ENCODE measurements at regions not wholly inside any gene's neighbourhood (a gene's known extent, or its start where the extent isn't known, plus 50 kb on each side); places are given as distances from the start of the nearest gene placed in this dataset.

DNA sequence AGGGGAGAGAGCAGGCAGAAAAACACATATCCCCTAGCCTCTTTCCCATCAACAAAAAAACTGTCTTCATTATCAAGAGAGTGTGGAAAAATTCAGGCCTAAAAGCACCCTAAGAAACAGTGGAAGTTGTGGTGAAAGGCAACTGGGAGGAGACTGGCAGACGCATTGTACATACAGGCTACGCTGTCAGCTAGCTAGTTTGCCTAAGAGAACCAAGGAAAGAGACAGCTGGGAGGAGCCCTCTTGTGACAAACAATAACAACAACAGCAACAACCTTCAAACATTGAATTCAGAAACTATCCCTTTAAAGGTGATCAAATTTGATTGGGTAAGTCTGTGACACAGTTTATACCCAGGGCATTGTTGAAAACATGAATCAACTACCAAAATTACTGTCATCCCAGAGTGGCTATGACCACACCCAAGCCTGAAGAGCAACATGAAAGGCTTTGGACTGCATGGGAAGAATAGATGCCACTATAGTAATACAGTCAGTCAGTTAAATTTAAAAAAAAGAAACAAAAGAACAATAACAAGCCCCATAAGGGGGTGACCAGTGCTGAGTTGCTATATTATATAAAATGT, 88.9 kb upstream of the CRIM1 start:
- peaks cover 12% of the 10 kb centered on the region for H3K4me1 Mint-ChIP-seq
- H3K27me3 Mint-ChIP-seq = peaks cover 16% of the 10 kb centered on the region
- peaks cover 19% of the 10 kb centered on the region for H3K9me3 Mint-ChIP-seq
- no peak overlapping the region for H3K4me3 Mint-ChIP-seq
- H3K36me3 Mint-ChIP-seq = peaks cover 11% of the 10 kb centered on the region
- CTCF ChIA-PET = no interaction called here
- DNase-seq = no peak
- no peak overlapping the region for H3K27ac Mint-ChIP-seq

DNA sequence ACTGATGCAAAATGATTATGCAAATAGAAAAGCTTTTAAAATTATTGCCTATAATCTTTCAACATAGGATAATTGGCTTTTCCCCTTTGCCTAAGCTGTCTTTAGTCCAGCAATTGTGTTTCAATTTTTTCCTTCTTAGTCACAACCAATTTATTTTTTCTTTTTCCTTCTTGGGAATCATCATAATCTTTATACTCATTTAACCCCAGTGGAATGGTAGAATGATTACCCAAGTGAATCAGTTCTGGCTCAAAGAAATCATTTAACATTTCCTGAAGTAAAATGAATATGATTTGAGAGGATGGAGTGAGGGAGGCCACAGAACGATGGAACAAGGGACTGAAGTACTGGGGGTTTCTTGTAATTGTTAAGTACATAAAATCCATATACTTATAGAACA, 93.0 kb upstream of the CRIM1 start:
- Mint-ChIP-seq H3K27me3 (peaks cover 16% of the 10 kb centered on the region), H3K4me3 (no peak overlapping the region), H3K4me1 (peaks cover 3% of the 10 kb centered on the region), H3K27ac (no peak overlapping the region), H3K36me3 (peaks cover 11% of the 10 kb centered on the region), H3K9me3 (peaks cover 16% of the 10 kb centered on the region)
- DNase-seq = no peak
- CTCF ChIA-PET = no interaction called here

DNA sequence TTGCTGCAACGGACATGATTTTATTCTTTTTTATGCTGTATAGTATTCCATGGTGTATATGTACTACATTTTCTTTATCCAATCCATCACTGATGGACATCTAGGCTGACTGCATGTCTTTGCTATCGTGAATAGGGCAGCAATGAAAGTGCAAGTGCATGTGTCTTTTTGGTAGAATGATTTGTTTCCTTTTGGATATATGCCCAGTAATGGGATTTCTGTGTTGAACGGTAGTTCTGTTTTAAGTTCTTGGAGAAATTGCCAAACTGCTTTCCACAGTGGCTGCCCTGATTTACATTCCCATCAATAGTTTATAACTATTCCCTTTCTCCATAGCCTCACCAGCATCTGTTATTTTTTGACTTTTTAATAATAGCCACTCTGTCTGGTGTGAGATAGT, 99.7 kb upstream of the CRIM1 start:
- DNase-seq = no peak
- Mint-ChIP-seq H3K4me3 (no peak overlapping the region), H3K27me3 (peaks cover 25% of the 10 kb centered on the region), H3K9me3 (no peaks in the 10 kb centered on the region), H3K27ac (no peak overlapping the region), H3K36me3 (peaks cover 1% of the 10 kb centered on the region), H3K4me1 (no peaks in the 10 kb centered on the region)
- CTCF ChIA-PET = no interaction called here

- H3K27ac Mint-ChIP-seq = no peak overlapping the region
- H3K4me1 Mint-ChIP-seq = peaks cover 5% of the 10 kb centered on the region
- H3K36me3 Mint-ChIP-seq = peaks cover 11% of the 10 kb centered on the region
- CTCF ChIA-PET = no interaction called here
- DNase-seq = no peak
- H3K4me3 Mint-ChIP-seq = no peak overlapping the region
- peaks cover 21% of the 10 kb centered on the region for H3K27me3 Mint-ChIP-seq
- H3K9me3 Mint-ChIP-seq = peaks cover 7% of the 10 kb centered on the region
Observed at GRCh38 chr2:36253086-36253485, 102.5 kb upstream of the CRIM1 start.

- Mint-ChIP-seq H3K4me3 (peak overlapping the region; percentile 55), H3K9me3 (peaks cover 10% of the 10 kb centered on the region), H3K27ac (peak overlapping the region; percentile 95), H3K4me1 (peaks cover 66% of the 10 kb centered on the region), H3K36me3 (peaks cover 26% of the 10 kb centered on the region), H3K27me3 (no peaks in the 10 kb centered on the region)
- no peak for DNase-seq
- CTCF ChIA-PET = interaction anchor here (0.9 kb wide), 2 partner anchors 45 to 106 kb away, joined by 3 read pairs; no protein-coding TSS in a partner anchor
Observed at GRCh38 chr2:36246320-36246990, 109.1 kb upstream of the CRIM1 start.

- Mint-ChIP-seq H3K27ac (peak overlapping the region; percentile 95), H3K9me3 (peaks cover 10% of the 10 kb centered on the region), H3K27me3 (no peaks in the 10 kb centered on the region), H3K36me3 (peaks cover 26% of the 10 kb centered on the region), H3K4me1 (peaks cover 74% of the 10 kb centered on the region), H3K4me3 (peak overlapping the region; percentile 25)
- CTCF ChIA-PET = no interaction called here
- DNase-seq = no peak
Observed at GRCh38 chr2:36245651-36246050, 109.9 kb upstream of the CRIM1 start.

DNA sequence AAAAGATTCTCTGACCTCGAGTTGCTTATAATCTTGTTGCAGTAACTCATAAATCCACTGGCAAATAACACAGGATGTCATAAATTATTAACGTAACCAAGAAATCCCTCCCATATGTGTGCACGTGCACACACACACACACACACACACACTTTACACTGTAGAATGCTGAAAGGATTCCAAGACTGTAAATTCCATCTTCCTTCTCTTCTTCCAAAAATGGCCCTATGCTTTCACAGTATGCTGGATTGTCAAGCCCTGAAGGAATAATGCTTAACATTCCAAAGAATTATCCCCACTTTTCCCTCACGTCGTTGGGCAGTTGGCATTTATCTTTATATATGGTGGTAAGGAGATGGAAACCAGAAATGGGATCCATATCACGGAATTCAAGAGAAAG, 117.5 kb upstream of the CRIM1 start:
- DNase-seq = no peak
- Mint-ChIP-seq H3K9me3 (peaks cover 11% of the 10 kb centered on the region), H3K27ac (no peak overlapping the region), H3K4me3 (no peak overlapping the region), H3K4me1 (peaks cover 44% of the 10 kb centered on the region), H3K36me3 (peaks cover 12% of the 10 kb centered on the region), H3K27me3 (peaks cover 23% of the 10 kb centered on the region)
- CTCF ChIA-PET = no interaction called here

DNA sequence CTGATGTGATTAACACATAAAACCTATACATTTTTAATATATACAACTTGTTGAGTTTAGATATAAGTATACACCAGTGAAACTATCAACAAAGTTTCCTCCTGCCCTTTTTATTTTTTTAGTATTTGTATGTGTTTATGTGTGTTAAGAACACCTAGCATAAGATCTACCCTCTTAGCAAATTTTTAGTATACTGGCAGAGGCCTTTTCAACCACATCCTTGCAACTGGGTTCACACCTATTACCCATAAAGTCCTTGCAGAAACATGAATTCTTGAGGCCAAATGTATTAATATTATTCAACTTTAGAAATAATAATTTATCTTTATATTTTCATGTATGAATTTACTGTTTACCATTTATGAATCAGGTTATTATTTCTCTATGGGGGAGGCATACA, 119.7 kb upstream of the CRIM1 start:
- Mint-ChIP-seq H3K4me3 (no peak overlapping the region), H3K4me1 (peaks cover 21% of the 10 kb centered on the region), H3K27ac (no peak overlapping the region), H3K27me3 (peaks cover 23% of the 10 kb centered on the region), H3K9me3 (peaks cover 11% of the 10 kb centered on the region), H3K36me3 (peaks cover 8% of the 10 kb centered on the region)
- CTCF ChIA-PET = no interaction called here
- DNase-seq = no peak

GRCh38 chr2:36235426-36235825, 120.2 kb upstream of the CRIM1 start:
- CTCF ChIA-PET = no interaction called here
- DNase-seq = no peak
- no peak overlapping the region for H3K27ac Mint-ChIP-seq

DNA sequence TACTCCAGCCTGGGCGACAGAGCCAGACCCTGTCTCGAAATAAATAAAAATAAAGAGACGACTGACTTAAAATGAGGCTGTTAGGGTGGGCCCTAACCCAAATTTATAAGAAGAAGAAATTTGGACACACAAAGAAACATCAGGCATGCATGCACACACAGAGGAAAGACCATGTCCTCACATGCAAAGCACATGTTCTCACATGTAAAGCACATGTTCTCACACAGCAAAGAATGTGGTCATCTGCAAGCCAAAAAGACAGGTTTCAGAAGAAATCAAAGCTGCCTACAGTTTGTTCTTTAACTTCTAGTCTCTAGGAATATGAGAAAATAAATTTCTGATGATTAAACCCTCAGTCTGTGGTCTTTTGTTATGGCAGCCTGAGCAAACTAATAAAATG, 132.3 kb upstream of the CRIM1 start:
- no peaks in the 10 kb centered on the region for H3K4me1 Mint-ChIP-seq

More at GRCh38 chr2:36235426-36235825, 120.2 kb upstream of the CRIM1 start:
- H3K36me3 Mint-ChIP-seq = peaks cover 8% of the 10 kb centered on the region
- H3K9me3 Mint-ChIP-seq = peaks cover 11% of the 10 kb centered on the region
- peaks cover 18% of the 10 kb centered on the region for H3K4me1 Mint-ChIP-seq
- H3K27me3 Mint-ChIP-seq = peaks cover 23% of the 10 kb centered on the region
- H3K4me3 Mint-ChIP-seq = no peak overlapping the region

DNA sequence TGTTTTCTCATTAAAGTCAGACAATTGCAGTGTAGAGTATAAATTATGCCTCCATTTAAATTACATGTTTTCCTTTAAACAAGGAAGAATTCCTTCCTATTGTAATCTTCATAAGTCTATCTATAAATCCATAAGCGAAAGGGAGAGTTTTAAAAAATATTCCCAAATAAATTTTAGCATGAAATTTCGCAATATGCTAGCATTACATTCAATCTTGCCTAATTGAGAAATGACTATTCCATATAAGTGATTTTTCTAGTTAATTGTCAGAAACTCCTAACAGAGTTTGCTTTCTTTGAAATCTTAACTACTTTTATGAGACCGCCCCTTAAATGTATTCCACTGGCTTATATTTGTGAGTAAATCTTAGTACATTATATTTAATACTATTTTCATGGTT, 133.1 kb upstream of the CRIM1 start:
- Mint-ChIP-seq H3K36me3 (no peaks in the 10 kb centered on the region), H3K27me3 (peaks cover 4% of the 10 kb centered on the region), H3K4me1 (no peaks in the 10 kb centered on the region), H3K4me3 (no peak overlapping the region), H3K27ac (no peak overlapping the region), H3K9me3 (peaks cover 2% of the 10 kb centered on the region)
- CTCF ChIA-PET = no interaction called here
- no peak for DNase-seq

More for the DNA sequence above, 132.3 kb upstream of the CRIM1 start:
- Mint-ChIP-seq H3K36me3 (no peaks in the 10 kb centered on the region), H3K4me3 (no peak overlapping the region), H3K9me3 (peaks cover under 1% of the 10 kb centered on the region), H3K27me3 (peaks cover 4% of the 10 kb centered on the region), H3K27ac (no peak overlapping the region)
- CTCF ChIA-PET = no interaction called here
- DNase-seq = no peak

DNA sequence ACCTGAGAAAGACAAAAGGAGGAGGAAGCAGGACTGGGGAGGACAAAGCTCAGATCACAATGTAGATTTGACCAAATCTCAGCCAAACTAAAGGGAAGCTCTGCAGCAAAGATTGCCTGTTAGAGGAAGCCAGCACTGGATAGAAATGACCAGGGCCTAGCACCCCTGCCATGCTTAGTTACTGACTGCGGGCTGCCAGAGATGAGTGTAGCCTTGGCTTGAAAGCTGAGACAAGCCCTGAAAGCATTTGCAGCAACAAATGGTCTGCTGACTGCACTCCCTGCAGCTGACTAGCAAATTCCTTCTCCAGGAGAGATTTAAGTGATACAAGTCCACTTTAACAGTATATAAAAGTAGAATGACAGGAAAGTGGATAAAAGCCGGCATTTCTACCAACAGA, 140.9 kb upstream of the CRIM1 start:
- no peaks in the 10 kb centered on the region for H3K4me1 Mint-ChIP-seq
- H3K9me3 Mint-ChIP-seq = peaks cover 2% of the 10 kb centered on the region
- H3K27ac Mint-ChIP-seq = no peak overlapping the region
- no peaks in the 10 kb centered on the region for H3K27me3 Mint-ChIP-seq
- no peak overlapping the region for H3K4me3 Mint-ChIP-seq
- DNase-seq = no peak
- CTCF ChIA-PET = no interaction called here
- H3K36me3 Mint-ChIP-seq = no peaks in the 10 kb centered on the region

- Mint-ChIP-seq H3K27me3 (no peaks in the 10 kb centered on the region), H3K4me1 (no peaks in the 10 kb centered on the region), H3K27ac (no peak overlapping the region), H3K4me3 (no peak overlapping the region), H3K36me3 (no peaks in the 10 kb centered on the region), H3K9me3 (peaks cover 4% of the 10 kb centered on the region)
- CTCF ChIA-PET = no interaction called here
- DNase-seq = no peak
Observed at GRCh38 chr2:36203366-36203765, 152.2 kb upstream of the CRIM1 start.

DNA sequence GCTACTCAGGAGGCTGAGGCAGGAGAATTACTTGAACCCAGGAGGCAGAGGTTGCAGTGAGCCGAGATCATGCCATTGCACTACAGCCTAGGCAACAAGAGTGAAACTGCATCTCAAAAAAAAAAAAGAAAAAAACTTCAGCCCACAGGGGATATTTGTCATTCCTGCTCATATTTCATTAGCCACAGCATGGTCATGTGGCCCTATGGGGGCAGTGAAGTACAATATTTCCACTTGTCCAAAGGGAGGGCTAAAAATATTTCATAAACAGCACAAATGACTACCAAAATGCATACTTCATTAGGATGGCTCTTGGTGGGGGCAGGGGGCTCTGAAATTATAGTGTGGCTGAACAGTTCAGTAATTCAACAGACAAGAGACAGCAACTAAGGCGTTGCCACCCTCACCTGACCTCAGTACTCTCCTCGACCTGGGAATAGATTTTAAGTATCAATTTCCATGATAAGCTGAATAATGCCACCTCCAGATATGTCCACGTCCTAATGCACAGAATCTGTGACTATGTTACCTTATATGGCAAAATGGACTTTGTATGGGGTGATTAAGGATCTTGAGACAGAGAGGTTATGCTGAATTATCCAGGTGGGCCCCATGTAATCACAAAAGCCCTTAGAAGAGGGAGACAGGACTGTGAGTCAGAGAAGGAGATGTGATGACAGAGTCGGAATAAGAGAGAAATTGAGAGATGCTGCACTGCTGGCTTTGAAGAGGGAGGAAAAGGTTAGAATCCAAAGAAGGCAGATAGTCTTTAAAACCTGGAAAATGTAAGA, 158.2 kb upstream of the CRIM1 start:
- no peaks in the 10 kb centered on the region for H3K36me3 Mint-ChIP-seq
- H3K27me3 Mint-ChIP-seq = peaks cover 3% of the 10 kb centered on the region
- CTCF ChIA-PET = no interaction called here
- H3K4me3 Mint-ChIP-seq = no peak overlapping the region
- peaks cover 4% of the 10 kb centered on the region for H3K9me3 Mint-ChIP-seq
- H3K4me1 Mint-ChIP-seq = no peaks in the 10 kb centered on the region
- DNase-seq = no peak
- no peak overlapping the region for H3K27ac Mint-ChIP-seq

- H3K36me3 Mint-ChIP-seq = no peaks in the 10 kb centered on the region
- H3K27ac Mint-ChIP-seq = no peak overlapping the region
Observed at GRCh38 chr2:36193680-36194079, 161.9 kb upstream of the CRIM1 start.

More at GRCh38 chr2:36193680-36194079, 161.9 kb upstream of the CRIM1 start:
- no peak for DNase-seq
- Mint-ChIP-seq H3K4me1 (no peaks in the 10 kb centered on the region), H3K9me3 (no peaks in the 10 kb centered on the region), H3K27me3 (peaks cover 3% of the 10 kb centered on the region), H3K4me3 (no peak overlapping the region)
- CTCF ChIA-PET = no interaction called here

Measured in activated naive CD4-positive, alpha-beta T cell treated with anti-CD3 and anti-CD28 coated beads, Interleukin-2, amount 10 ng/mL, durations not matched to agents 7 days and 5 days (primary cell).